ENCODE measurements at regions not wholly inside any gene's neighbourhood (a gene's known extent, or its start where the extent isn't known, plus 50 kb on each side); places are given as distances from the start of the nearest gene placed in this dataset.

DNA sequence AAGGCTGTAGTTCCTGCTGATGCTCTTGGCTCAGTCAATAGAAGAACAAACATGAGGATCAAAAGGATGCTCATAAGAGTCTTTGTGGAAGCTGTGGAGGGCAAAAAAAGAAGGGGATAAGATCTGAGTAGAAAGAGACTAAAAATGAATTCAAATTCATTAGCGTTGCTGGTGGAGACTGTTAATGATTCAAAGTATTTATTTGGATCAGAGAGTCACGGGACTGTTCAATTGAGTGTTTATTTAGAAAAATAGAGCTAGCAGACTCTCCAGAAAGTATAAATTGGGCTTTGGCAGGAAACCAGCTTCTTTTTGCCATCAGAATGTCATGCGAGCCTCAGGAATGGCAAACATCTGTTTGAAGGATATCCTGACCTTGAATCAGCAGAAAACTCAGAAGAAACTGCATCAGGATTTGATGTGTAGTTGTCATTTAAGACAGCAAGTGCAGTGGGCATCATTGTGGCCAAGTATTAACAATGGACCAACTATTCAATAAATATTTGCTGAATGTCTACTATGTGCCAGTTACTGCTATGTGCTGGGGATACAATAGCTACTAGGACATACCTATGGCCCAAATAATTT, 126.4 kb downstream of the TBC1D30 start:
- TF ChIP-seq NFIB (CRISPR knock-in tag; IDR thresholded peaks at IDR 0.05; ENCODE audit: borderline replicate concordance) (no peak), EHMT2 (IDR thresholded peaks at IDR 0.05; ENCODE audit: borderline replicate concordance, low read depth, low read length) (no peak)
- TF ChIP-seq, protein P1, sequence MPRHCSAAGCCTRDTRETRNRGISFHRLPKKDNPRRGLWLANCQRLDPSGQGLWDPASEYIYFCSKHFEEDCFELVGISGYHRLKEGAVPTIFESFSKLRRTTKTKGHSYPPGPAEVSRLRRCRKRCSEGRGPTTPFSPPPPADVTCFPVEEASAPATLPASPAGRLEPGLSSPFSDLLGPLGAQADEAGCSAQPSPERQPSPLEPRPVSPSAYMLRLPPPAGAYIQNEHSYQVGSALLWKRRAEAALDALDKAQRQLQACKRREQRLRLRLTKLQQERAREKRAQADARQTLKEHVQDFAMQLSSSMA (CRISPR knock-in tag; IDR thresholded peaks at IDR 0.05): no peak
